ENCODE measurements at regions not wholly inside any gene's neighbourhood (a gene's known extent, or its start where the extent isn't known, plus 50 kb on each side); places are given as distances from the start of the nearest gene placed in this dataset.

DNA sequence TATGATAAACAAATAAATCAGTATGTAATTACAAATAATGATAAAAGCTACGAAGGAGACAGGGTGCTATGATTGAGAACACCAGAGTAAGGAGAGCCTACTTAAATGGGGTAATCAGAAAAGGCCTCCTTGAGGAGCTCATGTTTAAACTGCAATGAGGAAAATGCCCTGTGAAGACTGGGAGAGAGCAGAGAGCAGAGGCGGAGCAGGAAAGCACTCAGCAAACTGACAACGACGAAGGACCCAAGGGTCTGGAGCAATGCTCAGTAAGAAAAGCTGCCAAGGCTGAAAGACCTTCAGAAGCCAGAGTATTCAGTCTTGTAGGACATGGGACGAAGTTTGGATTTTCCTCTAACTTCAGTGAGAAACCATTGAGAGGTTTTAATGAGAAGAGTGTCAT, 114.2 kb upstream of the PLEKHA5 start:
- TF ChIP-seq, protein P1, sequence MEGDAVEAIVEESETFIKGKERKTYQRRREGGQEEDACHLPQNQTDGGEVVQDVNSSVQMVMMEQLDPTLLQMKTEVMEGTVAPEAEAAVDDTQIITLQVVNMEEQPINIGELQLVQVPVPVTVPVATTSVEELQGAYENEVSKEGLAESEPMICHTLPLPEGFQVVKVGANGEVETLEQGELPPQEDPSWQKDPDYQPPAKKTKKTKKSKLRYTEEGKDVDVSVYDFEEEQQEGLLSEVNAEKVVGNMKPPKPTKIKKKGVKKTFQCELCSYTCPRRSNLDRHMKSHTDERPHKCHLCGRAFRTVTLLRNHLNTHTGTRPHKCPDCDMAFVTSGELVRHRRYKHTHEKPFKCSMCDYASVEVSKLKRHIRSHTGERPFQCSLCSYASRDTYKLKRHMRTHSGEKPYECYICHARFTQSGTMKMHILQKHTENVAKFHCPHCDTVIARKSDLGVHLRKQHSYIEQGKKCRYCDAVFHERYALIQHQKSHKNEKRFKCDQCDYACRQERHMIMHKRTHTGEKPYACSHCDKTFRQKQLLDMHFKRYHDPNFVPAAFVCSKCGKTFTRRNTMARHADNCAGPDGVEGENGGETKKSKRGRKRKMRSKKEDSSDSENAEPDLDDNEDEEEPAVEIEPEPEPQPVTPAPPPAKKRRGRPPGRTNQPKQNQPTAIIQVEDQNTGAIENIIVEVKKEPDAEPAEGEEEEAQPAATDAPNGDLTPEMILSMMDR (IDR thresholded peaks at IDR 0.05): no peak
- TF ChIP-seq ZFX (IDR thresholded peaks at IDR 0.05; ENCODE audit: borderline replicate concordance): no peak
